WTC11 (cell line): ENCODE measurements at regions not wholly inside any gene's neighbourhood (a gene's known extent, or its start where the extent isn't known, plus 50 kb on each side); places are given as distances from the start of the nearest gene placed in this dataset.

Experiments used
- ATAC-seq: fragments of 200-7000 bp; cut with Tn5 transposase; 2 replicates; pipeline ENCODE4 v1.10.0; 2021; ENCODE audit warnings: mild to moderate bottlenecking, moderate library complexity
- CTCF ChIA-PET: fragments of 300-600 bp; sonication (Branson Sonifier 250); formaldehyde crosslinking; loops from one replicate; lab custom pipeline; 2021; ENCODE audit warnings: antibody characterized with exemption; lab: Charles Lee
- POLR2A ChIA-PET: fragments of 350-600 bp; sonication (Branson Sonifier 250); formaldehyde crosslinking; loops from one replicate; lab custom pipeline; 2021; ENCODE audit warnings: antibody characterized with exemption; lab: Charles Lee
- DNase-seq: peaks from one replicate; pipeline ENCODE4 v3.0.0; 2021; ENCODE audit warnings: low spot score
- H3K27ac Mint-ChIP-seq: 2 replicates; pipeline ENCODE4 v1.8.0; 2021; ENCODE audit warnings: mixed read lengths
- H3K27me3 Mint-ChIP-seq: 2 replicates; pipeline ENCODE4 v1.8.0; 2021; ENCODE audit warnings: low read depth, mild to moderate bottlenecking, moderate library complexity, mixed read lengths
- H3K36me3 Mint-ChIP-seq: 2 replicates; pipeline ENCODE4 v1.8.0; 2021; ENCODE audit warnings: mixed read lengths
- H3K4me1 Mint-ChIP-seq: 2 replicates; pipeline ENCODE4 v1.8.0; 2022; ENCODE audit warnings: mixed read lengths
- H3K4me3 Mint-ChIP-seq: 2 replicates; pipeline ENCODE4 v1.8.0; 2021; ENCODE audit warnings: mild to moderate bottlenecking, moderate library complexity, mixed read lengths
- H3K9me3 Mint-ChIP-seq: 2 replicates; pipeline ENCODE4 v1.8.0; 2021; ENCODE audit warnings: mixed read lengths
- ESRRA ChIP-seq: sonication (generic); formaldehyde crosslinking; IDR thresholded peaks from 2 replicates; pipeline ENCODE4 v1.8.1; 2022; ENCODE audit warnings: mild to moderate bottlenecking, missing genetic modification reagents, borderline replicate concordance
- GRHL2 ChIP-seq: fragments of 250-450 bp; sonication (Bioruptor Pico); IDR thresholded peaks from 2 replicates; pipeline ENCODE4 v1.8.0; 2022; ENCODE audit warnings: mild to moderate bottlenecking, moderate library complexity; ENCODE audit not compliant: insufficient replicate concordance, severe bottlenecking
- HMGXB4 ChIP-seq: sonication (generic); formaldehyde crosslinking; IDR thresholded peaks from 2 replicates; pipeline ENCODE4 v1.8.1; 2023; ENCODE audit warnings: mild to moderate bottlenecking, moderate library complexity, missing genetic modification reagents
- JAZF1 ChIP-seq: fragments of 250-450 bp; sonication (Bioruptor Pico); IDR thresholded peaks from 2 replicates; pipeline ENCODE4 v1.9.0; 2021; ENCODE audit warnings: moderate library complexity, mild to moderate bottlenecking, inconsistent platforms
- JUN ChIP-seq: sonication (generic); formaldehyde crosslinking; IDR thresholded peaks from 2 replicates; pipeline ENCODE4 v1.8.0; 2023; ENCODE audit warnings: mild to moderate bottlenecking, missing genetic modification reagents
- KAT7 ChIP-seq: sonication (generic); formaldehyde crosslinking; IDR thresholded peaks from 2 replicates; pipeline ENCODE4 v1.8.1; 2023; ENCODE audit warnings: missing genetic modification reagents, mild to moderate bottlenecking, borderline replicate concordance
- MAX ChIP-seq: sonication (generic); formaldehyde crosslinking; IDR thresholded peaks from 2 replicates; pipeline ENCODE4 v1.8.0; 2022; ENCODE audit warnings: mild to moderate bottlenecking, missing genetic modification reagents
- NFYB ChIP-seq: sonication (generic); formaldehyde crosslinking; conservative IDR thresholded peaks from 2 replicates; pipeline ENCODE4 v1.8.0; 2022; ENCODE audit warnings: low read depth, missing genetic modification reagents
- ZNF416 ChIP-seq: fragments of 250-450 bp; sonication (Bioruptor Pico); IDR thresholded peaks from 2 replicates; pipeline ENCODE4 v1.9.0; 2021; ENCODE audit warnings: mild to moderate bottlenecking, inconsistent platforms
- ZNF425 ChIP-seq: fragments of 250-450 bp; sonication (Bioruptor Pico); conservative IDR thresholded peaks from 2 replicates; pipeline ENCODE4 v1.9.0; 2021; ENCODE audit warnings: mild to moderate bottlenecking
- ZSCAN18 ChIP-seq: fragments of 250-450 bp; sonication (Bioruptor Pico); IDR thresholded peaks from 2 replicates; pipeline ENCODE4 v2.1.2; 2022; ENCODE audit warnings: mild to moderate bottlenecking, moderate library complexity
- TF ChIP-seq, protein P1 (sequence below): sonication (generic); formaldehyde crosslinking; IDR thresholded peaks from 2 replicates; pipeline ENCODE4 v1.8.1; 2023; ENCODE audit warnings: mild to moderate bottlenecking, missing genetic modification reagents
- TF ChIP-seq, protein P2 (sequence below): sonication (generic); formaldehyde crosslinking; IDR thresholded peaks from 2 replicates; pipeline ENCODE4 v1.8.1; 2023; ENCODE audit warnings: mild to moderate bottlenecking, missing genetic modification reagents, moderate library complexity

DNA sequence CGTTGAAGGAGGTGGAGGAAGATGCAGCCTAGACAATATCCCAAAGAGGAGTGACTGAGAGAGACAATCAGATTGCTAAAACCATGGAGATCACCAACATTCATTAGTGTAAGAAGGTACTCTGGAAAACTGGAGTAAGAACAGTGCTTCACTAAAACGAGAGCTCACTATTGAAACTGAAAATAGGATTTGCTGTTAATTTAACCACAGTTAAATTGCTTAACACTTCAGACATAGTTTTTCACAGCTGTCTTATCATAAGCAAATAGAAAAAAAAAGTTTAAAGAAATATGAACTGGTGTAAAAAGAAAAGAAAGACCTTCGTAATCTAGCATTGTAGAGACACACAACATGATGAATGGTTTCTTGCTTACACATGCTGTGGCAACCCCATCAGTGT, 1049.8 kb upstream of the CHAC2 start (continued):
- TF ChIP-seq HMGXB4 (CRISPR knock-in tag) = no peak
- no peak for TF ChIP-seq NFYB (CRISPR knock-in tag)
- TF ChIP-seq ZNF416 (CRISPR knock-in tag) = no peak
- TF ChIP-seq, protein P1, sequence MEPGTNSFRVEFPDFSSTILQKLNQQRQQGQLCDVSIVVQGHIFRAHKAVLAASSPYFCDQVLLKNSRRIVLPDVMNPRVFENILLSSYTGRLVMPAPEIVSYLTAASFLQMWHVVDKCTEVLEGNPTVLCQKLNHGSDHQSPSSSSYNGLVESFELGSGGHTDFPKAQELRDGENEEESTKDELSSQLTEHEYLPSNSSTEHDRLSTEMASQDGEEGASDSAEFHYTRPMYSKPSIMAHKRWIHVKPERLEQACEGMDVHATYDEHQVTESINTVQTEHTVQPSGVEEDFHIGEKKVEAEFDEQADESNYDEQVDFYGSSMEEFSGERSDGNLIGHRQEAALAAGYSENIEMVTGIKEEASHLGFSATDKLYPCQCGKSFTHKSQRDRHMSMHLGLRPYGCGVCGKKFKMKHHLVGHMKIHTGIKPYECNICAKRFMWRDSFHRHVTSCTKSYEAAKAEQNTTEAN (CRISPR knock-in tag) = no peak

GRCh38 chr2:52710810-52711618, 1056.6 kb upstream of the CHAC2 start:
- no peak overlapping the region for H3K27ac Mint-ChIP-seq
- H3K4me1 Mint-ChIP-seq = peaks cover 9% of the 10 kb centered on the region
- no peak overlapping the region for H3K4me3 Mint-ChIP-seq
- ATAC-seq = peak; percentile 60
- TF ChIP-seq ZSCAN18 (CRISPR knock-in tag) = no peak
- no peak for TF ChIP-seq JAZF1 (CRISPR knock-in tag)
- TF ChIP-seq, all 79 proteins: peak for 0
- CTCF ChIA-PET = no interaction called here
- Mint-ChIP-seq H3K27me3 (no peaks in the 10 kb centered on the region), H3K9me3 (no peaks in the 10 kb centered on the region), H3K36me3 (no peaks in the 10 kb centered on the region)
- POLR2A ChIA-PET = no interaction called here
- no peak for DNase-seq

- H3K9me3 Mint-ChIP-seq = peaks cover 7% of the 10 kb centered on the region
- no peak overlapping the region for H3K27ac Mint-ChIP-seq
- CTCF ChIA-PET = no interaction called here
- no peaks in the 10 kb centered on the region for H3K36me3 Mint-ChIP-seq
- POLR2A ChIA-PET = no interaction called here
- H3K27me3 Mint-ChIP-seq = no peaks in the 10 kb centered on the region
- DNase-seq (no peak), ATAC-seq (peak; percentile 92)
- no peak overlapping the region for H3K4me3 Mint-ChIP-seq
- no peak for TF ChIP-seq GRHL2 (CRISPR knock-in tag)
- no peak for TF ChIP-seq JUN (CRISPR knock-in tag)
- TF ChIP-seq ZNF425 (CRISPR knock-in tag) = no peak
- no peak for TF ChIP-seq ESRRA (CRISPR knock-in tag)
- no peak for TF ChIP-seq KAT7
- TF ChIP-seq, protein P2, sequence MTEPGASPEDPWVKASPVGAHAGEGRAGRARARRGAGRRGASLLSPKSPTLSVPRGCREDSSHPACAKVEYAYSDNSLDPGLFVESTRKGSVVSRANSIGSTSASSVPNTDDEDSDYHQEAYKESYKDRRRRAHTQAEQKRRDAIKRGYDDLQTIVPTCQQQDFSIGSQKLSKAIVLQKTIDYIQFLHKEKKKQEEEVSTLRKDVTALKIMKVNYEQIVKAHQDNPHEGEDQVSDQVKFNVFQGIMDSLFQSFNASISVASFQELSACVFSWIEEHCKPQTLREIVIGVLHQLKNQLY (CRISPR knock-in tag) = no peak
- TF ChIP-seq MAX = no peak
- H3K4me1 Mint-ChIP-seq = peaks cover 23% of the 10 kb centered on the region
Measured at GRCh38 chr2:52704251-52704650, 1063.4 kb upstream of the CHAC2 start.
